Fibroblast of lung (primary cell): ENCODE measurements at regions not wholly inside any gene's neighbourhood (a gene's known extent, or its start where the extent isn't known, plus 50 kb on each side); places are given as distances from the start of the nearest gene placed in this dataset.

Experiments
- DNase-seq, 2 donors: peaks; one replicate each; pipeline versions ENCODE4 v3.0.0 to v3.0.0-alpha.2; 2010; ENCODE audit warnings: low read depth in 2 of 2
- H2AFZ ChIP-seq: 2 replicates; pipeline ENCODE4 v1.5.1; 2012; ENCODE audit warnings: low read length, control low read depth, inconsistent platforms
- H3K27ac ChIP-seq: 2 replicates; pipeline ENCODE4 v1.5.1; 2011; ENCODE audit warnings: low read length, control low read depth; ENCODE audit not compliant: insufficient read depth
- H3K27me3 ChIP-seq: 2 replicates; pipeline ENCODE4 v1.5.1; 2011; ENCODE audit warnings: mild to moderate bottlenecking, low read length; ENCODE audit not compliant: control insufficient read depth, insufficient read depth
- H3K36me3 ChIP-seq: 2 replicates; pipeline ENCODE4 v1.5.1; 2011; ENCODE audit warnings: low read length; ENCODE audit not compliant: control insufficient read depth, insufficient read depth
- H3K4me1 ChIP-seq: 2 replicates; pipeline ENCODE4 v1.5.1; 2011; ENCODE audit warnings: low read length; ENCODE audit not compliant: control insufficient read depth, insufficient read depth; ENCODE audit errors: extremely low read depth
- H3K4me2 ChIP-seq: 2 replicates; pipeline ENCODE4 v1.5.1; 2011; ENCODE audit warnings: low read length, control low read depth; ENCODE audit not compliant: insufficient read depth; ENCODE audit errors: extremely low read depth
- H3K4me3 ChIP-seq, 4 experiments: fragments of 200-600 bp in 1 of 4; sonication (generic) in 1 of 4; replicated peaks in 1 of 4; 2 replicates each; pipeline ENCODE4 v1.5.1; 2011 to 2016; ENCODE audit warnings: low read length in 4 of 4, low read depth in 3 of 4, mild to moderate bottlenecking in 3 of 4, control low read depth in 2 of 4, inconsistent platforms in 1 of 4, mixed read lengths in 1 of 4; ENCODE audit not compliant: insufficient read depth in 1 of 4; ENCODE audit errors: control extremely low read depth in 1 of 4
- H3K79me2 ChIP-seq: 2 replicates; pipeline ENCODE4 v1.5.1; 2012; ENCODE audit warnings: mild to moderate bottlenecking, low read length, inconsistent platforms; ENCODE audit not compliant: control insufficient read depth, insufficient read depth
- H3K9ac ChIP-seq: 2 replicates; pipeline ENCODE4 v1.5.1; 2011; ENCODE audit warnings: mild to moderate bottlenecking, low read length, control low read depth; ENCODE audit not compliant: insufficient read depth
- H3K9me3 ChIP-seq: 2 replicates; pipeline ENCODE4 v1.5.1; 2012; ENCODE audit warnings: low read depth, low read length; ENCODE audit not compliant: control insufficient read depth, insufficient read depth
- H4K20me1 ChIP-seq: 2 replicates; pipeline ENCODE4 v1.5.1; 2011; ENCODE audit warnings: low read length; ENCODE audit not compliant: control insufficient read depth, insufficient read depth; ENCODE audit errors: extremely low read depth
- CTCF ChIP-seq, 2 donors: IDR thresholded peaks in 1 of 2; conservative IDR thresholded peaks in 1 of 2; 1 replicate in 1 of 2; 2 replicates in 1 of 2; pipeline ENCODE4 v1.5.1; 2011 to 2012; ENCODE audit warnings: low read length in 2 of 2, control low read depth in 1 of 2, inconsistent platforms in 1 of 2, low read depth in 1 of 2, mild to moderate bottlenecking in 1 of 2
- EZH2 ChIP-seq: IDR thresholded peaks from 2 replicates; pipeline ENCODE4 v1.5.1; 2012; ENCODE audit warnings: low read length, control low read depth, mild to moderate bottlenecking; ENCODE audit errors: missing control alignments

DNA sequence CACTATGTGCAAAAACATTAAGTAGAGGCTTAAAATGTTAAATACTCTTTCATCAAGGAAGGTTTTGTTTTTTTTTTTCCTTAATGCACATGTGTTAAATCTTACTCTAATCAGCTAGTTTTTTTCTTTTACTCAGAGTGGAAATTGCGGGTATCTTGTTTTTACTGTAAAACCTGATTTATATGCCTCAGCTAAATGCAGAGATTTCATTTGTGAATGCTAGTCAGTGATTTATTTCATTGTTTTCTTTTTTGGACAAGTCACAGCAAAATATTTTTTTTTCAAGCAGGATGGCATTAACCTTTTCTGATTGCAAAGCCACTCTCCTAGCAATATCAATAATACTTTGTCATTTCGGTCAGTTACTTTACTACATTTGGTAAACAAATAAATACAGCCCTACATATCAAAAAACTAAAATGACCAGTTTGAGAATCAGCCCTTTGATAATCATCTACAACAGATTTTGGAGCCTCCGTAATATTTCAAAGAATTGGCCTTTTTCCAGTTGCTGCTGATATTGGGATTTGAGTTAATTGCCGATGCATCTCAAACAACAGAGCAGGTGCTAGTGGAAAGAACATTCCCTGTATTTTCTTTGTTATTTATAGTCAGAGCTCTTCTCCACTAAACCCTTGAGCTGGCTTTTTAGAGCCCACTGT, 579.2 kb upstream of the ZNF608 start:
- TF ChIP-seq EZH2 (no peak), CTCF (conservative IDR thresholded peaks at IDR 0.05 in 1 of 2, IDR thresholded peaks at IDR 0.05 in 1 of 2; ENCODE audit: low read depth in 1 of 2, low read length in 2 of 2) (no peak)
- no peak overlapping the region for H2AFZ ChIP-seq
- H3K4me1 ChIP-seq = no peaks in the 10 kb centered on the region
- no peak overlapping the region for H3K27ac ChIP-seq
- H3K27me3 ChIP-seq = no peaks in the 10 kb centered on the region
- no peaks in the 10 kb centered on the region for H3K79me2 ChIP-seq
- H4K20me1 ChIP-seq = no peaks in the 10 kb centered on the region
- no peak overlapping the region for H3K4me2 ChIP-seq
- no peak for DNase-seq
- no peaks in the 10 kb centered on the region for H3K36me3 ChIP-seq
- H3K9me3 ChIP-seq = no peaks in the 10 kb centered on the region
- no peak overlapping the region for H3K9ac ChIP-seq
- no peak overlapping the region for H3K4me3 ChIP-seq

DNA sequence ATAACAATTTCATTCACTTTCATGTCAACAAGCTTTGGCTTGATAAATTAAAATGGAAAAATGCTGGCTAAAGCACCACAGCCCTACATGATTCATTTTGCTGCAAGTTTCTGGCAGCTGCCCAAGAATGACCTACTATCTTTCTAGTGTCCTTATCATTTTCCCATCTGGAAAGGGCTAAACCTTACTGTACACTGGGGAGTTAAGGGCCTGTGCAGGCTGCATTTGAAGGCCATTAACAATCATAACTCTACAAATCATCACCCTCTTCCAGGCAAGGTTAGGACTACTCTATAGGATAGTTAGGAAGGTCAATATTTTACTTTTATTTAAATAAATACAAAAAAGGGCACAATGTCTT, 579.7 kb upstream of the ZNF608 start:
- H2AFZ ChIP-seq = no peak overlapping the region
- no peak overlapping the region for H3K27ac ChIP-seq
- no peaks in the 10 kb centered on the region for H3K27me3 ChIP-seq
- no peak overlapping the region for H3K4me3 ChIP-seq
- DNase-seq = peak; percentile 83 to 88
- H3K9ac ChIP-seq = no peak overlapping the region
- no peaks in the 10 kb centered on the region for H3K36me3 ChIP-seq
- H3K9me3 ChIP-seq = no peaks in the 10 kb centered on the region
- no peaks in the 10 kb centered on the region for H3K4me1 ChIP-seq
- no peaks in the 10 kb centered on the region for H4K20me1 ChIP-seq
- TF ChIP-seq EZH2 (no peak), CTCF (conservative IDR thresholded peaks at IDR 0.05 in 1 of 2, IDR thresholded peaks at IDR 0.05 in 1 of 2; ENCODE audit: low read depth in 1 of 2, low read length in 2 of 2) (no peak)
- no peak overlapping the region for H3K4me2 ChIP-seq
- H3K79me2 ChIP-seq = no peaks in the 10 kb centered on the region

- no peak overlapping the region for H3K4me2 ChIP-seq
- no peak overlapping the region for H3K9ac ChIP-seq
- no peak overlapping the region for H3K27ac ChIP-seq
- TF ChIP-seq EZH2 (no peak), CTCF (conservative IDR thresholded peaks at IDR 0.05 in 1 of 2, IDR thresholded peaks at IDR 0.05 in 1 of 2; ENCODE audit: low read depth in 1 of 2, low read length in 2 of 2) (no peak)
- no peak for DNase-seq
- no peaks in the 10 kb centered on the region for H3K36me3 ChIP-seq
- no peaks in the 10 kb centered on the region for H3K4me1 ChIP-seq
- H3K27me3 ChIP-seq = no peaks in the 10 kb centered on the region
- H3K79me2 ChIP-seq = no peaks in the 10 kb centered on the region
- H3K4me3 ChIP-seq = no peak overlapping the region
- no peaks in the 10 kb centered on the region for H3K9me3 ChIP-seq
- H4K20me1 ChIP-seq = no peaks in the 10 kb centered on the region
- no peak overlapping the region for H2AFZ ChIP-seq
Measured at GRCh38 chr5:125327676-125328075, 581.2 kb upstream of the ZNF608 start.
